ENCODE measurements at regions not wholly inside any gene's neighbourhood (a gene's known extent, or its start where the extent isn't known, plus 50 kb on each side); places are given as distances from the start of the nearest gene placed in this dataset.

GRCh38 chr5:61728287-61728686, 396.2 kb downstream of the ZSWIM6 start (continued):
- TF ChIP-seq, protein P1, sequence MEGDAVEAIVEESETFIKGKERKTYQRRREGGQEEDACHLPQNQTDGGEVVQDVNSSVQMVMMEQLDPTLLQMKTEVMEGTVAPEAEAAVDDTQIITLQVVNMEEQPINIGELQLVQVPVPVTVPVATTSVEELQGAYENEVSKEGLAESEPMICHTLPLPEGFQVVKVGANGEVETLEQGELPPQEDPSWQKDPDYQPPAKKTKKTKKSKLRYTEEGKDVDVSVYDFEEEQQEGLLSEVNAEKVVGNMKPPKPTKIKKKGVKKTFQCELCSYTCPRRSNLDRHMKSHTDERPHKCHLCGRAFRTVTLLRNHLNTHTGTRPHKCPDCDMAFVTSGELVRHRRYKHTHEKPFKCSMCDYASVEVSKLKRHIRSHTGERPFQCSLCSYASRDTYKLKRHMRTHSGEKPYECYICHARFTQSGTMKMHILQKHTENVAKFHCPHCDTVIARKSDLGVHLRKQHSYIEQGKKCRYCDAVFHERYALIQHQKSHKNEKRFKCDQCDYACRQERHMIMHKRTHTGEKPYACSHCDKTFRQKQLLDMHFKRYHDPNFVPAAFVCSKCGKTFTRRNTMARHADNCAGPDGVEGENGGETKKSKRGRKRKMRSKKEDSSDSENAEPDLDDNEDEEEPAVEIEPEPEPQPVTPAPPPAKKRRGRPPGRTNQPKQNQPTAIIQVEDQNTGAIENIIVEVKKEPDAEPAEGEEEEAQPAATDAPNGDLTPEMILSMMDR (IDR thresholded peaks at IDR 0.05; ENCODE audit: low read depth, low read length, missing input control), result no peak
- TF ChIP-seq MAX (IDR thresholded peaks at IDR 0.05), result no peak

DNA sequence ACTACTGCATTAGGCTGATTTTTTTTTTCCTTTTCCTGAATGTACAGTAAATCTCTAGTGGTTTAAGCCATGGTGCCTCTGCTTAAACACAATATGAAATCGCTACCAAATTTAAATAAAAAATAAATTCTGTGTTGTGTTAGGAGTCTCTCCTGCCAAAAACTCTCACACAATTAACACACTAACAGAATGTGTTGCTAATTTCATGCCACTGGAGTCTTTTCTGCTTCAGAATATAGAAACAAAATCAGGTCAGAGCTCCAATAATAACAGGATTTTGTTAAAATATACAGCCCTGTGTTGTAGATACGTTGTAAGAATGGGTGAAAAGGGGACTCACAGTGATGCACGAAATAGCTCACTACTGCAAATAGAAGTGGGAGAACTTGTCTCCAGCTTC, 398.8 kb downstream of the ZSWIM6 start:
- Histone ChIP-seq H3K27ac (ENCODE audit: low read depth in 1 of 2, low read length in 2 of 2) (no peak overlapping the region), H3K4me1 (ENCODE audit: control insufficient read depth in 4 of 4, insufficient read depth in 4 of 4, low read length in 3 of 4) (peaks cover 14 to 45% (median 28%) of the 10 kb centered on the region in 4 donors), H3K9me3 (ENCODE audit: control insufficient read depth in 4 of 4, low read length in 3 of 4) (no peaks in the 10 kb centered on the region), H3K36me3 (ENCODE audit: control insufficient read depth in 4 of 4, insufficient read depth in 3 of 4, low read depth in 1 of 4, low read length in 3 of 4) (no peaks in the 10 kb centered on the region), H3K4me3 (ENCODE audit: low read depth in 1 of 3, low read length in 3 of 3) (no peak overlapping the region), H3K9ac (ENCODE audit: low read depth in 1 of 2, low read length in 2 of 2) (no peak overlapping the region), H3K27me3 (ENCODE audit: control insufficient read depth in 4 of 4, insufficient read depth in 4 of 4, low read length in 3 of 4) (no peaks in the 10 kb centered on the region)
- TF ChIP-seq HNF4A (conservative IDR thresholded peaks at IDR 0.05) (no peak), TAF1 (conservative IDR thresholded peaks at IDR 0.05) (no peak), MAX (IDR thresholded peaks at IDR 0.05) (no peak), REST (IDR thresholded peaks at IDR 0.05) (no peak), NR2F2 (IDR thresholded peaks at IDR 0.05) (no peak)
- TF ChIP-seq, protein P2, sequence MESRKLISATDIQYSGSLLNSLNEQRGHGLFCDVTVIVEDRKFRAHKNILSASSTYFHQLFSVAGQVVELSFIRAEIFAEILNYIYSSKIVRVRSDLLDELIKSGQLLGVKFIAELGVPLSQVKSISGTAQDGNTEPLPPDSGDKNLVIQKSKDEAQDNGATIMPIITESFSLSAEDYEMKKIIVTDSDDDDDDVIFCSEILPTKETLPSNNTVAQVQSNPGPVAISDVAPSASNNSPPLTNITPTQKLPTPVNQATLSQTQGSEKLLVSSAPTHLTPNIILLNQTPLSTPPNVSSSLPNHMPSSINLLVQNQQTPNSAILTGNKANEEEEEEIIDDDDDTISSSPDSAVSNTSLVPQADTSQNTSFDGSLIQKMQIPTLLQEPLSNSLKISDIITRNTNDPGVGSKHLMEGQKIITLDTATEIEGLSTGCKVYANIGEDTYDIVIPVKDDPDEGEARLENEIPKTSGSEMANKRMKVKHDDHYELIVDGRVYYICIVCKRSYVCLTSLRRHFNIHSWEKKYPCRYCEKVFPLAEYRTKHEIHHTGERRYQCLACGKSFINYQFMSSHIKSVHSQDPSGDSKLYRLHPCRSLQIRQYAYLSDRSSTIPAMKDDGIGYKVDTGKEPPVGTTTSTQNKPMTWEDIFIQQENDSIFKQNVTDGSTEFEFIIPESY (IDR thresholded peaks at IDR 0.05), result no peak
- DNase-seq (ENCODE audit: low spot score), result no peak
- 66% methylated on average over 3 of the region's 3 CpGs for WGBS

DNA sequence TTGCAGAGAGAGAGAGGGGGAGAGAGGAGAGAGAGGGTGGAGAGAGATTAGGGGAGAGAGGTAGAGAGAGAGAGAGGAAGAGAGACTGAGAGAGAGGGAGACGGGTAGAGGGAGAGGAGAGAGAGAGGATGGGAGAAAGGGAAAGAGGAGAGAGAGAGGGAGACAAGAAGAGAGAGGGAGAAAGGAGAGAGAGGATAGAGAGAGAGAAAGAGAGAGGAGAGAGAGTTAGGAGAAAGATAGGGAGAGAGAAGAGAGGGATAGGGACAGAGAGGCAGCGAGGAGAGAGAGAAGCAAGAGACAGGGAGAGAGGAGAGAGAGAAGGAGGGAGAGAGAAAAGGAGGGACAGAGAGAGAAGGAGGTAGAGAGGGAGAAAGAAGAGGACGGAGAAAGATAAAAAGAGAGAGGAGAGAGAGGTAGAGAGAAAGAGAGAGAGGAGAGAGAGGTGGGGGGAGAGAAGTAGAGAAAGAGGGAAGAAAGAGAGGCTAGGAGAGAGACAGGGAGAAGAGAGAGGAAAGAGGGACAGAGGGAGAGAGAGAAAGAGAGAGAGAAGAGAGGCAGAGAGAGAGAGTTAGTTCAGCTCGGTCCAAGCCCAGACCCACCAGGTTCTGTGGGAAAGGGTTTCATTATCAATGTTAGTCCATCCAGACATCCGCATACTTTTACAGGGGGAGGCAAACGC, 399.3 kb downstream of the ZSWIM6 start:
- H3K27ac ChIP-seq (ENCODE audit: low read depth in 1 of 2, low read length in 2 of 2), result no peak overlapping the region

More for the DNA sequence above, 399.3 kb downstream of the ZSWIM6 start:
- 62% methylated on average over 6 of the region's 6 CpGs for WGBS
- Histone ChIP-seq H3K27me3 (ENCODE audit: control insufficient read depth in 4 of 4, insufficient read depth in 4 of 4, low read length in 3 of 4) (no peaks in the 10 kb centered on the region), H3K4me1 (ENCODE audit: control insufficient read depth in 4 of 4, insufficient read depth in 4 of 4, low read length in 3 of 4) (peaks cover 17 to 51% (median 33%) of the 10 kb centered on the region in 4 donors), H3K9me3 (ENCODE audit: control insufficient read depth in 4 of 4, low read length in 3 of 4) (no peaks in the 10 kb centered on the region), H3K36me3 (ENCODE audit: control insufficient read depth in 4 of 4, insufficient read depth in 3 of 4, low read depth in 1 of 4, low read length in 3 of 4) (no peaks in the 10 kb centered on the region), H3K9ac (ENCODE audit: low read depth in 1 of 2, low read length in 2 of 2) (no peak overlapping the region), H3K4me3 (ENCODE audit: low read depth in 1 of 3, low read length in 3 of 3) (no peak overlapping the region)
- TF ChIP-seq ATF3 (IDR thresholded peaks at IDR 0.05) (no peak), HNF4A (conservative IDR thresholded peaks at IDR 0.05) (no peak), TAF1 (conservative IDR thresholded peaks at IDR 0.05) (no peak)
- TF ChIP-seq, protein P1 (IDR thresholded peaks at IDR 0.05; ENCODE audit: low read depth, low read length, missing input control), result no peak
- DNase-seq (ENCODE audit: low spot score), result no peak
